GM23338 (cell line): ENCODE measurements at regions not wholly inside any gene's neighbourhood (a gene's known extent, or its start where the extent isn't known, plus 50 kb on each side); places are given as distances from the start of the nearest gene placed in this dataset.

Experiments used
- ATAC-seq: fragments of 200-7000 bp; cut with Tn5 transposase; 3 replicates; pipeline ENCODE4 v1.9.1; 2020
- DNase-seq: peaks from one replicate; pipeline ENCODE4 v3.0.0-alpha.2; 2015; ENCODE audit warnings: low spot score
- H2AFZ ChIP-seq: fragments of 200-600 bp; sonication (generic); 2 replicates; pipeline ENCODE4 v1.8.0; 2016; ENCODE audit warnings: antibody characterized with exemption, mild to moderate bottlenecking, moderate library complexity
- H3F3A ChIP-seq: fragments of 200-600 bp; sonication (generic); replicated peaks from 2 replicates; pipeline ENCODE4 v1.8.0; 2017; ENCODE audit warnings: antibody characterized with exemption, mixed run types, low read depth
- H3K27ac ChIP-seq: fragments of 200-600 bp; sonication (generic); 2 replicates; pipeline ENCODE4 v1.6.1; 2016; ENCODE audit warnings: low read depth
- H3K27me3 ChIP-seq: fragments of 200-600 bp; sonication (generic); 2 replicates; pipeline ENCODE4 v1.8.0; 2016; ENCODE audit warnings: mild to moderate bottlenecking, mixed run types, moderate library complexity; ENCODE audit not compliant: insufficient read depth
- H3K36me3 ChIP-seq: fragments of 200-600 bp; sonication (generic); 2 replicates; pipeline ENCODE4 v1.8.0; 2016; ENCODE audit warnings: mild to moderate bottlenecking; ENCODE audit not compliant: insufficient read depth
- H3K4me1 ChIP-seq: fragments of 200-600 bp; sonication (generic); 2 replicates; pipeline ENCODE4 v1.8.0; 2016; ENCODE audit warnings: mild to moderate bottlenecking, moderate library complexity; ENCODE audit not compliant: insufficient read depth
- H3K4me2 ChIP-seq: fragments of 200-600 bp; sonication (generic); 2 replicates; pipeline ENCODE4 v1.7.1; 2017; ENCODE audit warnings: mixed run types
- H3K4me3 ChIP-seq: fragments of 200-600 bp; sonication (generic); 2 replicates; pipeline ENCODE4 v1.6.1; 2016; ENCODE audit warnings: mixed run types
- H3K79me2 ChIP-seq: fragments of 200-600 bp; sonication (generic); replicated peaks from 2 replicates; pipeline ENCODE4 v1.8.0; 2017; ENCODE audit warnings: mild to moderate bottlenecking; ENCODE audit not compliant: insufficient read depth
- H3K9me2 ChIP-seq: fragments of 200-600 bp; sonication (generic); 2 replicates; pipeline ENCODE4 v1.8.0; 2017; ENCODE audit not compliant: insufficient read depth
- H4K20me1 ChIP-seq: fragments of 200-600 bp; sonication (generic); replicated peaks from 2 replicates; pipeline ENCODE4 v1.8.0; 2017; ENCODE audit warnings: mild to moderate bottlenecking; ENCODE audit not compliant: insufficient read depth
- H3K27ac Mint-ChIP-seq: 2 replicates; pipeline ENCODE4 v1.8.0; 2020; ENCODE audit warnings: inconsistent platforms, mild to moderate bottlenecking, moderate library complexity, mixed read lengths
- H3K27me3 Mint-ChIP-seq: 3 replicates; pipeline ENCODE4 v1.8.0; 2022; ENCODE audit warnings: low read depth, mild to moderate bottlenecking, moderate library complexity, mixed read lengths, inconsistent platforms; ENCODE audit not compliant: insufficient read depth, poor library complexity
- H3K36me3 Mint-ChIP-seq: 3 replicates; pipeline ENCODE4 v1.8.0; 2021; ENCODE audit warnings: low read depth, mild to moderate bottlenecking, inconsistent platforms, moderate library complexity, mixed read lengths
- H3K4me1 Mint-ChIP-seq: 3 replicates; pipeline ENCODE4 v1.8.0; 2020; ENCODE audit warnings: mild to moderate bottlenecking, inconsistent platforms, mixed read lengths
- H3K4me3 Mint-ChIP-seq: 3 replicates; pipeline ENCODE4 v1.8.0; 2021; ENCODE audit warnings: moderate library complexity, mild to moderate bottlenecking, inconsistent platforms, mixed read lengths
- H3K9me3 Mint-ChIP-seq: 3 replicates; pipeline ENCODE4 v1.8.0; 2020; ENCODE audit warnings: moderate library complexity, mild to moderate bottlenecking, inconsistent platforms, mixed read lengths
- TF ChIP-seq, protein P1 (sequence below): IDR thresholded peaks from 2 replicates; pipeline ENCODE4 v1.6.1; 2016; ENCODE audit warnings: antibody characterized with exemption
- TF ChIP-seq, protein P2 (sequence below), 2 experiments: fragments of 200-600 bp in 1 of 2; sonication (generic) in 1 of 2; conservative IDR thresholded peaks; 2 replicates each; pipeline versions ENCODE4 v1.5.1 to v1.6.1; 2016 to 2017; ENCODE audit warnings: antibody characterized with exemption in 2 of 2, low read depth in 2 of 2, mild to moderate bottlenecking in 2 of 2, moderate library complexity in 1 of 2
- TF ChIP-seq, protein P3 (sequence below): fragments of 250-450 bp; sonication (Bioruptor Pico); IDR thresholded peaks from 2 replicates; pipeline ENCODE4 v1.5.0; 2020; ENCODE audit warnings: mild to moderate bottlenecking, moderate library complexity

DNA sequence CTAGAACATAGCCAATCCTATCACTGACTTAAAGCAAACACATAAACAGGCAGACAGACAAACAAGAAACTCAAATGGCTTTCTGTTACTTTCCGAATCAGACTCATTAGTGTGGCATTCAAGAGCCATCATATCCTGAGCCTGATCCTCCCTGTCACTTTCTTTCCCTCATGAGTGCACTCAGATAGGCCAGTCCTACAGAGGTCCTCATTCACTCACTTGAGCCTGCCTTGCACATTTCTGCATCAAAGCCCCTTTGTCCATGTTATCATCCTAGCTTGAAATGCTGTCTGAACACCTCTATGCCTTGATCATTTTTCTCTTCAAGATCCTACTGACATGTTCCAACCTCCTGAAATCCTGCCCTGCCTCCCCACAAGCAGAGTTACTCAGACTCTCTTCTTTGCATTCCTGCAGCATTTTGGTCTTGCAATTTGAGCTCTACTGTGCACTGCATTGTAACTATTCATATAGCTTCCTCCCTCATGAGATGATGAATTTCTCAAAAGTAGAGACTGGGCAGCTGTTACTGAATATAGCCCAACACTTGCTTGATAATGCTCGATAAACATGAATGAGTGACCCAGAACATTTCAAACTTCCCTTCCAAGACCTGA, 126.9 kb downstream of the PALM2AKAP2 start:
- Histone ChIP-seq H3K9me2 (peaks cover 7% of the 10 kb centered on the region), H4K20me1 (no peaks in the 10 kb centered on the region), H3K79me2 (no peaks in the 10 kb centered on the region), H3K27me3 (no peaks in the 10 kb centered on the region), H3K4me1 (peaks cover 18% of the 10 kb centered on the region), H3K4me3 (no peak overlapping the region), H3K4me2 (peak overlapping the region; percentile 29; the same call in 1 of the 2 replicates), H2AFZ (no peak overlapping the region), H3K27ac (no peak overlapping the region), H3F3A (no peaks in the 10 kb centered on the region), H3K36me3 (no peaks in the 10 kb centered on the region)
- no peak overlapping the region for H3K27ac Mint-ChIP-seq
- peaks cover 16% of the 10 kb centered on the region for H3K4me1 Mint-ChIP-seq
- H3K27me3 Mint-ChIP-seq: peaks cover 2% of the 10 kb centered on the region
- H3K4me3 Mint-ChIP-seq: no peak overlapping the region
- H3K36me3 Mint-ChIP-seq: no peaks in the 10 kb centered on the region
- TF ChIP-seq, protein P1, sequence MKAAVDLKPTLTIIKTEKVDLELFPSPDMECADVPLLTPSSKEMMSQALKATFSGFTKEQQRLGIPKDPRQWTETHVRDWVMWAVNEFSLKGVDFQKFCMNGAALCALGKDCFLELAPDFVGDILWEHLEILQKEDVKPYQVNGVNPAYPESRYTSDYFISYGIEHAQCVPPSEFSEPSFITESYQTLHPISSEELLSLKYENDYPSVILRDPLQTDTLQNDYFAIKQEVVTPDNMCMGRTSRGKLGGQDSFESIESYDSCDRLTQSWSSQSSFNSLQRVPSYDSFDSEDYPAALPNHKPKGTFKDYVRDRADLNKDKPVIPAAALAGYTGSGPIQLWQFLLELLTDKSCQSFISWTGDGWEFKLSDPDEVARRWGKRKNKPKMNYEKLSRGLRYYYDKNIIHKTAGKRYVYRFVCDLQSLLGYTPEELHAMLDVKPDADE: no peak
- TF ChIP-seq, protein P2, sequence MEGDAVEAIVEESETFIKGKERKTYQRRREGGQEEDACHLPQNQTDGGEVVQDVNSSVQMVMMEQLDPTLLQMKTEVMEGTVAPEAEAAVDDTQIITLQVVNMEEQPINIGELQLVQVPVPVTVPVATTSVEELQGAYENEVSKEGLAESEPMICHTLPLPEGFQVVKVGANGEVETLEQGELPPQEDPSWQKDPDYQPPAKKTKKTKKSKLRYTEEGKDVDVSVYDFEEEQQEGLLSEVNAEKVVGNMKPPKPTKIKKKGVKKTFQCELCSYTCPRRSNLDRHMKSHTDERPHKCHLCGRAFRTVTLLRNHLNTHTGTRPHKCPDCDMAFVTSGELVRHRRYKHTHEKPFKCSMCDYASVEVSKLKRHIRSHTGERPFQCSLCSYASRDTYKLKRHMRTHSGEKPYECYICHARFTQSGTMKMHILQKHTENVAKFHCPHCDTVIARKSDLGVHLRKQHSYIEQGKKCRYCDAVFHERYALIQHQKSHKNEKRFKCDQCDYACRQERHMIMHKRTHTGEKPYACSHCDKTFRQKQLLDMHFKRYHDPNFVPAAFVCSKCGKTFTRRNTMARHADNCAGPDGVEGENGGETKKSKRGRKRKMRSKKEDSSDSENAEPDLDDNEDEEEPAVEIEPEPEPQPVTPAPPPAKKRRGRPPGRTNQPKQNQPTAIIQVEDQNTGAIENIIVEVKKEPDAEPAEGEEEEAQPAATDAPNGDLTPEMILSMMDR (conservative IDR thresholded peaks at IDR 0.05; ENCODE audit: low read depth in 2 of 2): no peak; a peak in 1 of 4 replicates
- TF ChIP-seq, protein P3, sequence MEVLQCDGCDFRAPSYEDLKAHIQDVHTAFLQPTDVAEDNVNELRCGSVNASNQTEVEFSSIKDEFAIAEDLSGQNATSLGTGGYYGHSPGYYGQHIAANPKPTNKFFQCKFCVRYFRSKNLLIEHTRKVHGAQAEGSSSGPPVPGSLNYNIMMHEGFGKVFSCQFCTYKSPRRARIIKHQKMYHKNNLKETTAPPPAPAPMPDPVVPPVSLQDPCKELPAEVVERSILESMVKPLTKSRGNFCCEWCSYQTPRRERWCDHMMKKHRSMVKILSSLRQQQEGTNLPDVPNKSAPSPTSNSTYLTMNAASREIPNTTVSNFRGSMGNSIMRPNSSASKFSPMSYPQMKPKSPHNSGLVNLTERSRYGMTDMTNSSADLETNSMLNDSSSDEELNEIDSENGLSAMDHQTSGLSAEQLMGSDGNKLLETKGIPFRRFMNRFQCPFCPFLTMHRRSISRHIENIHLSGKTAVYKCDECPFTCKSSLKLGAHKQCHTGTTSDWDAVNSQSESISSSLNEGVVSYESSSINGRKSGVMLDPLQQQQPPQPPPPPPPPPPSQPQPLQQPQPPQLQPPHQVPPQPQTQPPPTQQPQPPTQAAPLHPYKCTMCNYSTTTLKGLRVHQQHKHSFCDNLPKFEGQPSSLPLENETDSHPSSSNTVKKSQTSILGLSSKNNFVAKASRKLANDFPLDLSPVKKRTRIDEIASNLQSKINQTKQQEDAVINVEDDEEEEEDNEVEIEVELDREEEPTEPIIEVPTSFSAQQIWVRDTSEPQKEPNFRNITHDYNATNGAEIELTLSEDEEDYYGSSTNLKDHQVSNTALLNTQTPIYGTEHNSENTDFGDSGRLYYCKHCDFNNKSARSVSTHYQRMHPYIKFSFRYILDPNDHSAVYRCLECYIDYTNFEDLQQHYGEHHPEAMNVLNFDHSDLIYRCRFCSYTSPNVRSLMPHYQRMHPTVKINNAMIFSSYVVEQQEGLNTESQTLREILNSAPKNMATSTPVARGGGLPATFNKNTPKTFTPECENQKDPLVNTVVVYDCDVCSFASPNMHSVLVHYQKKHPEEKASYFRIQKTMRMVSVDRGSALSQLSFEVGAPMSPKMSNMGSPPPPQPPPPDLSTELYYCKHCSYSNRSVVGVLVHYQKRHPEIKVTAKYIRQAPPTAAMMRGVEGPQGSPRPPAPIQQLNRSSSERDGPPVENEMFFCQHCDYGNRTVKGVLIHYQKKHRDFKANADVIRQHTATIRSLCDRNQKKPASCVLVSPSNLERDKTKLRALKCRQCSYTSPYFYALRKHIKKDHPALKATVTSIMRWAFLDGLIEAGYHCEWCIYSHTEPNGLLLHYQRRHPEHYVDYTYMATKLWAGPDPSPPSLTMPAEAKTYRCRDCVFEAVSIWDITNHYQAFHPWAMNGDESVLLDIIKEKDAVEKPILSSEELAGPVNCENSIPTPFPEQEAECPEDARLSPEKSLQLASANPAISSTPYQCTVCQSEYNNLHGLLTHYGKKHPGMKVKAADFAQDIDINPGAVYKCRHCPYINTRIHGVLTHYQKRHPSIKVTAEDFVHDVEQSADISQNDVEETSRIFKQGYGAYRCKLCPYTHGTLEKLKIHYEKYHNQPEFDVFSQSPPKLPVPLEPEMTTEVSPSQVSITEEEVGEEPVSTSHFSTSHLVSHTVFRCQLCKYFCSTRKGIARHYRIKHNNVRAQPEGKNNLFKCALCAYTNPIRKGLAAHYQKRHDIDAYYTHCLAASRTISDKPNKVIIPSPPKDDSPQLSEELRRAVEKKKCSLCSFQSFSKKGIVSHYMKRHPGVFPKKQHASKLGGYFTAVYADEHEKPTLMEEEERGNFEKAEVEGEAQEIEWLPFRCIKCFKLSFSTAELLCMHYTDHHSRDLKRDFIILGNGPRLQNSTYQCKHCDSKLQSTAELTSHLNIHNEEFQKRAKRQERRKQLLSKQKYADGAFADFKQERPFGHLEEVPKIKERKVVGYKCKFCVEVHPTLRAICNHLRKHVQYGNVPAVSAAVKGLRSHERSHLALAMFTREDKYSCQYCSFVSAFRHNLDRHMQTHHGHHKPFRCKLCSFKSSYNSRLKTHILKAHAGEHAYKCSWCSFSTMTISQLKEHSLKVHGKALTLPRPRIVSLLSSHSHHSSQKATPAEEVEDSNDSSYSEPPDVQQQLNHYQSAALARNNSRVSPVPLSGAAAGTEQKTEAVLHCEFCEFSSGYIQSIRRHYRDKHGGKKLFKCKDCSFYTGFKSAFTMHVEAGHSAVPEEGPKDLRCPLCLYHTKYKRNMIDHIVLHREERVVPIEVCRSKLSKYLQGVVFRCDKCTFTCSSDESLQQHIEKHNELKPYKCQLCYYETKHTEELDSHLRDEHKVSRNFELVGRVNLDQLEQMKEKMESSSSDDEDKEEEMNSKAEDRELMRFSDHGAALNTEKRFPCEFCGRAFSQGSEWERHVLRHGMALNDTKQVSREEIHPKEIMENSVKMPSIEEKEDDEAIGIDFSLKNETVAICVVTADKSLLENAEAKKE (CRISPR knock-in tag): no peak
- DNase-seq (no peak), ATAC-seq (no peak)
- no peaks in the 10 kb centered on the region for H3K9me3 Mint-ChIP-seq
